CD4-positive, alpha-beta T cell (primary cell): ENCODE measurements at regions not wholly inside any gene's neighbourhood (a gene's known extent, or its start where the extent isn't known, plus 50 kb on each side); places are given as distances from the start of the nearest gene placed in this dataset.

ENCODE experiments used
- ATAC-seq: fragments of 200-7000 bp; cut with Tn5 transposase; one replicate; pipeline ENCODE4 v1.10.0; 2022; ENCODE audit warnings: mild to moderate bottlenecking; ENCODE audit not compliant: poor library complexity
- CTCF ChIA-PET: fragments of 350-600 bp; sonication (Branson Sonifier 250); formaldehyde crosslinking; loops from one replicate; lab custom pipeline; 2021; ENCODE audit warnings: antibody characterized with exemption, inconsistent platforms; lab: Charles Lee
- POLR2A ChIA-PET: fragments of 350-600 bp; sonication (Branson Sonifier 250); formaldehyde crosslinking; loops from one replicate; lab custom pipeline; 2021; ENCODE audit warnings: antibody characterized with exemption, inconsistent platforms; lab: Charles Lee
- DNase-seq, 14 experiments: peaks; one replicate each; pipeline ENCODE4 v3.0.0-alpha.2; 2013 to 2020; ENCODE audit warnings: mixed read lengths in 2 of 14
- H3K27ac ChIP-seq, 2 donors: one replicate each; pipeline versions ENCODE4 v1.5.1 to v1.7.0; 2013; ENCODE audit warnings: low read length in 2 of 2, low read depth in 1 of 2, mild to moderate bottlenecking in 1 of 2
- H3K27me3 ChIP-seq, 2 experiments: 1 replicate in 1 of 2; 2 replicates in 1 of 2; pipeline versions ENCODE4 v1.6.1 to v1.7.0; 2013; ENCODE audit warnings: low read length in 2 of 2, control low read depth in 1 of 2, mild to moderate bottlenecking in 1 of 2, moderate library complexity in 1 of 2; ENCODE audit not compliant: insufficient read depth in 2 of 2, control insufficient read depth in 1 of 2
- H3K36me3 ChIP-seq: one replicate; pipeline ENCODE4 v1.6.1; 2013; ENCODE audit warnings: low read length, control low read depth; ENCODE audit not compliant: insufficient read depth
- H3K4me1 ChIP-seq: one replicate; pipeline ENCODE4 v1.6.1; 2013; ENCODE audit warnings: low read length, control low read depth; ENCODE audit not compliant: insufficient read depth
- H3K4me3 ChIP-seq: one replicate; pipeline ENCODE4 v1.5.1; 2013; ENCODE audit warnings: mild to moderate bottlenecking, low read length, moderate library complexity
- H3K9me3 ChIP-seq, 2 experiments: 1 replicate in 1 of 2; 2 replicates in 1 of 2; pipeline versions ENCODE4 v1.6.1 to v1.7.0; 2013; ENCODE audit warnings: low read length in 2 of 2, mild to moderate bottlenecking in 2 of 2, control low read depth in 1 of 2, moderate library complexity in 1 of 2; ENCODE audit not compliant: control insufficient read depth in 1 of 2, insufficient read depth in 1 of 2
- H3K27ac Mint-ChIP-seq: one replicate; pipeline ENCODE4 v1.8.0; 2020; ENCODE audit warnings: mixed read lengths
- H3K27me3 Mint-ChIP-seq: one replicate; pipeline ENCODE4 v1.8.0; 2021; ENCODE audit warnings: mixed read lengths
- H3K36me3 Mint-ChIP-seq: one replicate; pipeline ENCODE4 v1.8.0; 2021; ENCODE audit warnings: low read depth, mixed read lengths
- H3K4me1 Mint-ChIP-seq: one replicate; pipeline ENCODE4 v1.8.0; 2021; ENCODE audit warnings: low read depth, mixed read lengths
- H3K4me3 Mint-ChIP-seq: one replicate; pipeline ENCODE4 v1.8.0; 2020; ENCODE audit warnings: mild to moderate bottlenecking, mixed read lengths
- H3K9me3 Mint-ChIP-seq: one replicate; pipeline ENCODE4 v1.8.0; 2020; ENCODE audit warnings: mixed read lengths
- intact Hi-C, 2 experiments: fragments of 100-400 bp; cut with DNase I in 1 of 2; cut with micrococcal nuclease in 1 of 2; formaldehyde crosslinking; loops; one replicate each; pipeline versions ENCODE4 v1.15.1 to v1.9.0; 2023 to 2025; cut with DNase I, micrococcal nuclease
- TF ChIP-seq, protein P1 (sequence below): fragments of 200-600 bp; IDR thresholded peaks from one replicate; pipeline ENCODE4 v1.8.0; 2022; ENCODE audit warnings: antibody characterized with exemption, mild to moderate bottlenecking

GRCh38 chr11:114775875-114776621 lies 97.7 kb downstream of the NXPE2 start:
- TF ChIP-seq, protein P1, sequence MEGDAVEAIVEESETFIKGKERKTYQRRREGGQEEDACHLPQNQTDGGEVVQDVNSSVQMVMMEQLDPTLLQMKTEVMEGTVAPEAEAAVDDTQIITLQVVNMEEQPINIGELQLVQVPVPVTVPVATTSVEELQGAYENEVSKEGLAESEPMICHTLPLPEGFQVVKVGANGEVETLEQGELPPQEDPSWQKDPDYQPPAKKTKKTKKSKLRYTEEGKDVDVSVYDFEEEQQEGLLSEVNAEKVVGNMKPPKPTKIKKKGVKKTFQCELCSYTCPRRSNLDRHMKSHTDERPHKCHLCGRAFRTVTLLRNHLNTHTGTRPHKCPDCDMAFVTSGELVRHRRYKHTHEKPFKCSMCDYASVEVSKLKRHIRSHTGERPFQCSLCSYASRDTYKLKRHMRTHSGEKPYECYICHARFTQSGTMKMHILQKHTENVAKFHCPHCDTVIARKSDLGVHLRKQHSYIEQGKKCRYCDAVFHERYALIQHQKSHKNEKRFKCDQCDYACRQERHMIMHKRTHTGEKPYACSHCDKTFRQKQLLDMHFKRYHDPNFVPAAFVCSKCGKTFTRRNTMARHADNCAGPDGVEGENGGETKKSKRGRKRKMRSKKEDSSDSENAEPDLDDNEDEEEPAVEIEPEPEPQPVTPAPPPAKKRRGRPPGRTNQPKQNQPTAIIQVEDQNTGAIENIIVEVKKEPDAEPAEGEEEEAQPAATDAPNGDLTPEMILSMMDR: no peak
- no peak overlapping the region for H3K27ac ChIP-seq
- DNase-seq (no peak), ATAC-seq (no peak)
- intact Hi-C loops: no loop called here
- no peaks in the 10 kb centered on the region for H3K36me3 Mint-ChIP-seq
- H3K9me3 ChIP-seq: peaks cover 0 to 8% of the 10 kb centered on the region in 2 experiments
- H3K27me3 ChIP-seq: peaks cover 0 to 2% of the 10 kb centered on the region in 2 experiments
- no peaks in the 10 kb centered on the region for H3K4me1 ChIP-seq
- H3K27me3 Mint-ChIP-seq: peaks cover 29% of the 10 kb centered on the region
- H3K4me3 Mint-ChIP-seq: no peak overlapping the region
- H3K36me3 ChIP-seq: no peaks in the 10 kb centered on the region
- no peaks in the 10 kb centered on the region for H3K9me3 Mint-ChIP-seq
- ChIA-PET POLR2A (no interaction called here), CTCF (no interaction called here)
- no peak overlapping the region for H3K4me3 ChIP-seq
- H3K27ac Mint-ChIP-seq: no peak overlapping the region
- no peaks in the 10 kb centered on the region for H3K4me1 Mint-ChIP-seq

GRCh38 chr11:114776956-114777355 lies 98.6 kb downstream of the NXPE2 start:
- Histone ChIP-seq H3K36me3 (no peaks in the 10 kb centered on the region), H3K27me3 (peaks cover 0 to 2% of the 10 kb centered on the region in 2 experiments), H3K4me1 (no peaks in the 10 kb centered on the region), H3K27ac (no peak overlapping the region), H3K4me3 (no peak overlapping the region), H3K9me3 (peaks cover 0 to 8% of the 10 kb centered on the region in 2 experiments)
- TF ChIP-seq, protein P1: no peak
- CTCF ChIA-PET: no interaction called here
- H3K27ac Mint-ChIP-seq: no peak overlapping the region
- H3K27me3 Mint-ChIP-seq: peaks cover 24% of the 10 kb centered on the region
- DNase-seq (no peak), ATAC-seq (no peak)
- H3K9me3 Mint-ChIP-seq: no peaks in the 10 kb centered on the region
- H3K4me1 Mint-ChIP-seq: no peaks in the 10 kb centered on the region
- H3K4me3 Mint-ChIP-seq: no peak overlapping the region
- no peaks in the 10 kb centered on the region for H3K36me3 Mint-ChIP-seq
- POLR2A ChIA-PET: no interaction called here
- intact Hi-C loops: no loop called here

DNA sequence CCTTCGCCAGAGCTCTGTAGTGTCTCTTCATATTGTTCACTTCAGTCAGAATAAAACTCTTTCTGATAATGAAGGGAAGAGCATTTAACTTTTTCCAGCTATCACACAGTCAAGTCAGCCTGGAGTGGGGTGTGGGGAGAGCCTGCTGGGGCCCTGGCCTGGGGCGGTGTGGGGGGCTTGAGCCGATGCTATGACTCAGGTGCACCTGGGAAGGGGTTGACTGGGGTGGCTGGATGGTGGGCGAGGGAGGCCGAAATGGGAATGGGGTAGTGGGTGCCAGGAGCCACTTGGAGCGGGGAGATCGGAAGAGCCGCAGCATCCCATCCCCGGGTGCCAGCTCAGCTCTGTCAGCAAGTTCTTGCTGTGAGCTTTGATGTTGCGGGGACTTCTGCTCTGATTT lies 100.9 kb downstream of the NXPE2 start:
- CTCF ChIA-PET: no interaction called here
- intact Hi-C loops: no loop called here

More for the DNA sequence above, 100.9 kb downstream of the NXPE2 start:
- no peak for DNase-seq
- peaks cover 0 to 8% of the 10 kb centered on the region in 2 experiments for H3K9me3 ChIP-seq
- no peaks in the 10 kb centered on the region for H3K36me3 ChIP-seq
- ATAC-seq: no peak
- no peak overlapping the region for H3K27ac Mint-ChIP-seq
- H3K4me3 ChIP-seq: no peak overlapping the region
- H3K4me1 Mint-ChIP-seq: no peaks in the 10 kb centered on the region
- no peaks in the 10 kb centered on the region for H3K9me3 Mint-ChIP-seq
- POLR2A ChIA-PET: no interaction called here
- H3K4me1 ChIP-seq: no peaks in the 10 kb centered on the region
- H3K27me3 Mint-ChIP-seq: peaks cover 9% of the 10 kb centered on the region
- no peaks in the 10 kb centered on the region for H3K36me3 Mint-ChIP-seq
- TF ChIP-seq, protein P1: no peak
- H3K27me3 ChIP-seq: peaks cover 0 to 2% of the 10 kb centered on the region in 2 experiments
- H3K27ac ChIP-seq: no peak overlapping the region
- no peak overlapping the region for H3K4me3 Mint-ChIP-seq
